Stimulated activated CD8-positive, alpha-beta memory T cell treated with anti-CD3 and anti-CD28 coated beads, Interleukin-4, amount 100 ng/mL, for 24 hours (primary cell): ENCODE measurements at regions not wholly inside any gene's neighbourhood (a gene's known extent, or its start where the extent isn't known, plus 50 kb on each side); places are given as distances from the start of the nearest gene placed in this dataset.
"Not testable (repeated sequence)": the region's sequence is repeated elsewhere in the genome, so short reads cannot be mapped to it uniquely, and the experiment has no call there.

Experiments
- DNase-seq: peaks from one replicate; pipeline ENCODE4 v3.0.0-alpha.2; 2020; ENCODE audit warnings: low read depth

DNA sequence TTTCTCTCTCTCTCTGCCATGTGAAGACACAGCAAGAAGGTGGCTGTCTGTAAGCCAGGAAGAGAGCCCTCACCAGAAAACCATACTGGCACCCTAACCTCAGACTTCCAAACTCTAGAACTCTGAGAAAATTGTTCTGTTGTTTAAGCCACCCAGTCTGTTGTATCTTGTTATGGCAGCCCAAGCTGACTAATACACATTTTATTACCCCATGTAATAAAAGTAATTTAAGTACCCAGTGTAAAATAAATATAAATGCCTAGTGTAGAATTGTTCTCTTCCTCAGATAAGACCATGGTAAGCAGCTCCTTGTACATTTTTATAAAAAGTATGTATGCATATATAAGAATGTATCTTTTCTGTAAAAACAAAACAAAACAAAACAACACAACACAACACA is 119.7 kb downstream of the DTL start:
- DNase-seq: no peak

DNA sequence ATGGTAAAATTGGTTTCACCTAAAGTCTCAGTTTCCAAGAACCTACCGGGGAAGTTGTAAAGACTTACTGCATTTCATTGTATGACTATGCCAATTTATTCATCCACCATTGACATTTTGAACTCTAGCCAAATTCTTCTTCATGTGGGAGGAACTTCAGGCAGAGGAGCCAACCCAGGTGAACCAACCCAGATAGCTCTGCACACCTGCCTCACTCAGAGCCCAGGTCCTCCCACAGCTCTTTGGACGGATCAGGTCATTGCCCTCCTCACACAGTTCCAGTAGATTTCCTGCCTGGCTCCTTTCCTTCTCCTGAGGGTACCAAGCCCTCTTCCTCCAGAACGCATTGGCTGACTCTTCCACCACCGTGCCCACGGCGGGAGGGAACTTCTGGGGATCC is 121.7 kb downstream of the DTL start:
- DNase-seq: no peak

DNA sequence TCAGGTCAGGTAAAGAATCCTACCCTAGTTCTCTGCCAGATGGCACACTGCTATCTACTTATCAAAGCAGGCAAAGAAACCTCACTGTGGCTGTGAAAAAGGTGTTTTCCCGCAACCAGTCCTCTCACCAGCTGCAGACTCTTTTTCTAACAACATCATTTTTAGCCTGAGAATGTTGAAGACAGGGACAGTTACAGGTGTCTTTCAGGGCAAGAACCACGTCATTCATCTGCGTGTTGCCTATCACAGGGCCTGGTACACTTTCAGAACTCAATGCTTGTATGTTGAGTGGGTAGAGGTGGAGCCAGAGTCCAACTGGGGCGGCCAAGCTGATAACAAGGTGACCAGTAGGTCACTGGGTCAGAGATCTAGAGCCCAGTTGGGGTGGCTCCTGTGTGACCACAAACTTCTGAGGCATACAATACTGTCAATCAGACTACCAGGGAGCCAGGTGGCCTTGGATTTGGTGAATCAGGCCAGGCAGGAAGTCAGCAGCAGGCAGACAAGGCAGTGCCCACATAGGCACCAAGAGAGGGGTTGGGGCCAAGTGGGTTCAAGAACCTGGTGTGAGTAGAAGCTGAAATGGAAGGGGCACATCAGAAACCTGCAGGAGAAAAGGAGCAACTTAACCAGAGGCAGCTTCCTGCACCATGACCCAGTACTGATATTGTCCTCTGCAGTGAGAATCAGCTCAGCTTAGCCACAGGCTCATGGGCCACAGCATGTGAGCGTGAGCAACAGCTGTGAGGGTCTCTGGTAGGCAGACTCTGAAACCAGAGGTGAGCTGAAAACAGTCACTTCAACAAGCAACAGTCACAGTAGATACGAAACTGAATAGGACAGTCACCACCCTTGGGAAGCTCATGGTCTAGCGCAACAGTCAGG is 123.6 kb downstream of the DTL start:
- DNase-seq: no peak

DNA sequence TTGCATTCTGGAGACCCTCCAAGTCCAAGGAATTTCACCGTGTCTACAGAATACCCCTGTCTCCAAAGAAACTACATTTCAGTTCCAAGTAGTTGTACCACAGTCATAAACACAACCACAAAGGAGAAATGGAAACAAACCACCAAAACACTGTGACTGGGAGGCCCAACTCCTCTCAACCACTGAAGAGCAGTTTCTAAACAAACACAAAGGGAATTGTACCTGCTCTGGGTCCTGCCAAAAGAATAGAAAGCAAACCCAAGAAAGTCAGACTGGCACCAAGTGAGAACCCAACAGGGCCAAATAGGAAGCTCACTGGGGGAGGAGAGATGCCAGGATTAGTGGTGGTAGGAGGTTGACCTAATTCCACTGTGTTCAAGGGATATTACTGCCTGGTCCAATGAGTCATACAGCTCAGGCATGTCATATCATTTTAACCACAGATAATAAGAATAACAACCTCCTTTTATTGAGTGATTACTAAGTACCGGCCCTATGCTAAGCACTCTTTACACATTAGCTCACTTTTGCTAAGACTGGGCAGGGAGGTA is 123.9 kb upstream of the PPP2R5A start:
- DNase-seq: no peak

DNA sequence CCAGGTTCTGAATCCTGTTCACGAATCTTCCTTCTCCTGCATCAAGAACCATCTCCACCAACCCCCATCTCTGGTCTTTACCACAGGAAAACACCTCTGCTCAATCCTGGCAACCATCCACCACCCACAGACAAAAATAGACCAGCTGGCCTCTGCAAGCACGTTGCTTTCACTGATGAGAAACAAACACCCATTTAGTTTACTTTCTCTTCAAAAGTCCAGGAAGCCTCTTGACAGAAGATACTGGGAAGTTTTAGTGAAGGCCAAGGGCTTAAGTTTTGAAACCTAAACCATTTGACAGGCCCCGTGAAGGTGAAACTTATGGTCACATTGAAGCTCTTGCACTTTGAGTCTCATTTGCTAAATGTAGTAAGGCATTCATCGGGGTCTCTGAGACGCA is 122.6 kb upstream of the PPP2R5A start:
- no peak for DNase-seq

DNA sequence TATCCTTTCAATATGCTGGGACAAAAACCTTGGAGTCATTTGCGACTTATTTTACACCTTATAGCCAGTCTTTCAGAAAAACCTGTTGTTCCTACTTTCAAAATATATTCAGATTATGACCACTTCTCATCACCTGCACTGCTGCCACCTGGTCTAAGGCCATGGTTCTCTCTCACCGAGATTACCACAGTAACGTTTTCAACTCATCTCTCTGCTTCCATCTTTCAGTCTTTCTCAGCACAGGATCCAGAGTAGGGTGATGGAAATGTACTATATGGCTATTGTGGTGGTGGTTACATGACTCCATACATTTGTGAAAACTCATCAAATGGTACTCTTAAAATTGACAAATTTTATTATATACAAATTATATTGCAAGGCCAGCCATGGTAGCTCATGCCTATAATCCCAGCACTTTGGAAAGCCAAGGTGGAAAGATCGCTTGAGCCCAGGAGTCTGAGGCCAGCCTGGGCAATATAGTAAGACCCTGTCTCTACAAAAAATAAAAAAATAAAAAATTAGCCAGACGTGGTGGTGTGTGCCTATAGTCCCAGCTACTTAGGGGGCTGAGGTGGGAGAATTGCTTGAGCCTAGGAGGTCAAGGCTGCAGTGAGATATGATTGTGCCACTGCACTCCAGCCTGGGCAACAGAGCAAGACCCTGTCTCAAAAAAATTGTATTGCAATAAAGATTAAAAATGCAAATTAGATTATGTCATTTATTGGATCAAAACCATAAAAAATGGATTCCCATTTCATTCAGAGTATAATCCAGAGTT is 120.9 kb upstream of the PPP2R5A start:
- no peak for DNase-seq

DNA sequence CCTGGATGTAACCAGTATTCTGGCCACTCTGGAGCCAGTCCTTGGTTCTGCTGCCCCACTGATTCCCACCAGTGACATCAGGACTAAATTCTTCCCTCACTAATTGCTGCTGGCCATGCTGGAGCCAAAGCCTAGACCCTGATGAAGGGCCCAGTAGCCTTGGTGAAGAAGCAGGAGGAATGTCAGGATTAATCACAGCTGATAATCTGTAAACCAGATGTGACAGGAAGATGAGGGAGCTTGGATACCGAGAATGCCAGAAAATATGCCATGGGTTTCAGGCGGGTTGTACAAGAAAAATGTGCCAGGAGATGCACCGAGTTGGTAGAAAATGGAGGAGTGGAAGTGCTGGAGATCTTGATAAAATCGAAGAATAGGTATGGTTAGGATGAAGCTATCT is 119.0 kb upstream of the PPP2R5A start:
- no peak for DNase-seq

DNA sequence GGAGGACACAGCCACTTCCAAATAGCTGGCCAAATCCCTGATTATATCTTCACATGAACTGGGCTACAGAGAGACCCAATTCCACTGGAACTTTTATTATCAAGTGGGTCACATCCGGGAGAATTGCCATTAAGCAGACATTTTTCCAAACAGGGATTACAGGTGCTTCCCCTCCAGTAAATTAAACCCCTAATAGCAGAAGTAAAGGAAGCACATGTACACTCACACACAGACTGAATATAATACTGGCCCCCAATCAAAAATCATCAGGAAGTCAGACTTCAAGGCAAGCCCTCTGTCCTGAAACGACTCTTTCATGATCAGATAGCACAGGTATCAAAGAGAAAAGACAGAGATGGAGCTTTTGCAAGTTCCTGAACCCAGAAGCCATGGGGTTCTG is 118.6 kb upstream of the PPP2R5A start:
- DNase-seq: no peak

DNA sequence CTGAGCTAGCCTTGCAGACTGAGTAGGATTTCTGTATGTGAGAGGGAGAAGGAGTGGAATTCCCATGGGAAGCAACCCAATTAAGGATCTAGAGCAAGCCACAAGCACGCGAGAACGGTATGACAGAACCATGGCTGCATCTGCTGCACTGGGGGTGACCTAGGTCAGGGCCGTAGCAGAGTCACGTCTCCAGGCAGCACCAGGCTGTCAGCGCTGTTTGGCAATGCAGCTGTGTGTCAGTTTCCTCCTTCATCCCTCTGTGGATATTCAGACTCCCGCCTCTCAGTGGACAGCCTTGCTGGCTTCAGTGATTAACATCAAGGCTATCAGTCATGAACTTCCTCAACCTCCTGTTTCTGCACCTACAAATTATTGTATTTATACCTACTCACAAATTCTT is 118.1 kb upstream of the PPP2R5A start:
- no peak for DNase-seq

DNA sequence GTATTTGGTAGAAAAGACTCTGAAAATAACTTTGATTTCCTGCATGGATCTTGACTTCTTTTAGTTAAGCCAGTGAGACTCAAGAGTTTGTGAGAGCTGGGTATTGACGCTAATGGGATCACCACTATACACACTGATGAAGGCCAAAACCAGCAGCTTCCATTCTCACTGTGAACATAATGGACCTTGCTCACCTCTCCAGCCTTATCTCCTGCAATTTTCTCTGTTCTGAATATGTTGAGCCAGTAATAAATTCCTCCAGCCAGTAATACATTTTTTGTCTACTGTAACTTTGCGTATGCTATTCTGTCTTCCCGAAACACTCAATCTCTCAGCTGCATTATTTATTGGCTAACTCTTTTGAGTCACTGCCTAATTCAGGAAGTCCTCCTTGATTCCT is 111.6 kb upstream of the PPP2R5A start:
- DNase-seq: no peak

DNA sequence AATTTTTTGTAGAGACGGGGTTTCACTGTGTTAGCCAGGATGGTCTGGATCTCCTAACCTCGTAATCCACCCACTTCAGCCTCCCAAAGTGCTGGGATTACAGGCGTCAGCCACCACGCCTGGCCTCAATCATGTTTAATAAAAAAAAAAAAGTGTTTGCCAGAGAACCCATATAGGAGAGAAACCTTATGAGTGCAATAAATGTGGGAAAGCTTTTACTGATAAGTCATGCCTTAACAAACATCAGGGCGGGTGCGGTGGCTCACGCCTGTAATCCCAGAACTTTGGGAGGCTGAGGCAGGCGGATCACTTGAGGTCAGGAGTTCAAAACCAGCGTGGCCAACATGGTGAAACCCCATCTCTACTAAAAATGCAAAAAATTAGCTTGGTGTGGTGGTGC is 110.9 kb upstream of the PPP2R5A start:
- DNase-seq: not testable (repeated sequence)

DNA sequence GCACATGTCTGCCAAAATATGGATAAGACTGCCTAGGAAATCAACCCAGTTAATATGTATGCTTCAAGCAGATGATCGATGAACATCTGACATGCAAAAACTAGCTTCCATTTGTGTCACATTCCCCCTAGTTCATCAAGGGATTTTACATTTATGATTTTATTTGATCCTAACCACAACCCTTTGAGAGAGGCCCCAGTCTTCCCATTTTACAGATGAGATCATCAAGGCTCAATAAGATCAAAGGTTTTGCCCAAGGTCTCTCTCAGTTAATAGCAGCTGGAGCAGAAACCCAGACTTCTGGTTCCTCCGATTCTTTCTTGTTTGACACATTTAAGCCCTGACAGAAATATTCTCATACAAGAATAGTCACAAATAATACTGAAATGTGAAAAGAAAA is 107.7 kb upstream of the PPP2R5A start:
- no peak for DNase-seq

DNA sequence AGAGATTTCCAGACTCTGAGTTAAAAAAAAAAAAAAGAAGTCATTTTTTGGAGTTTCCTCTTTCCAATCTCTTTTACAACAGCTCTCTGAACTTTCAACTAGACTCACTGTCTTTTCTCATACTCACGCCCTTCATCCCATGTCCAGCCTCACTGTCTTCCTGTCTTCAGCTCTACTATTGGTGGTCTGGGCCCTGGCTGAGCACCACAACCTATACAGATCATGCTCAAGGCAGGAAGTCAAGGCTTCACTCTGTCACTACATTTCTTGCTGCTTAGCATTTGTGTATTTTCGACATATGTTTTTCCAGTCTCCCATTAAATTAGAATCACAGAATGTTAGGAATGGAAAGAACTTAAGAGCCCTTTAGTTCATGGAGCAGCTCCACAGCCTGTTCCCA is 106.4 kb upstream of the PPP2R5A start:
- no peak for DNase-seq

DNA sequence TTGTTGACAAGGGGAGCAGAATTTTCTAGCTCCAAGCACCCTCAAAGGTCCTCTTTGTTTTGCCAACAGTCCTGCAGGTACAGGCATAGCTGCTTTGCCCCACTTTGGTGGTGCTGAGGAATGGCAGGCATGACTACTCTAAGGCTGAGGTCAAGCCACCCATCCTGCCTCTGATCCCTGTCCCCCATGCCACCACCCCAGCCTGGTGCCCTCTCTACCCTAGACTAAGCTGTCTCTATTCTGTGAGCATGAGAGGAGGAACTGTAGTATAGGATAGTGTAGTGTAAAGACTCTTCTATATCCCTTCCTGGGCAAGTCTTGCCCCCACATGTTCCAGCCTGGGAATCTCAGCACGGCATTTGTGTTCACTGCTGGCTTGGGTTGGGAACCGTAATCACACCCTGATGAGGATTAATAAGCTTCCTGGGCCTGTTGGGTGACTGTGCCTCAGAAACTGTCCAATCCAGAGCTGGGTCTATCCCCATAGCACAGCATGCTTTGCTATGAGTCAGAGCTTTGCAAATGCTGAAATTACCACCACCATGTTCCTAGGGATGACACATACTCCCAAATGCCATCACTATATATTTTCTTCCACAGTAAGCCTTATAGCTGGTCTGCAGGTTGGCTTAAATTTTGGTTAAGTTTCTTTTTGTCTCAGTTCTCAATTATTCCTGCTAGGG is 105.7 kb upstream of the PPP2R5A start:
- DNase-seq: no peak

DNA sequence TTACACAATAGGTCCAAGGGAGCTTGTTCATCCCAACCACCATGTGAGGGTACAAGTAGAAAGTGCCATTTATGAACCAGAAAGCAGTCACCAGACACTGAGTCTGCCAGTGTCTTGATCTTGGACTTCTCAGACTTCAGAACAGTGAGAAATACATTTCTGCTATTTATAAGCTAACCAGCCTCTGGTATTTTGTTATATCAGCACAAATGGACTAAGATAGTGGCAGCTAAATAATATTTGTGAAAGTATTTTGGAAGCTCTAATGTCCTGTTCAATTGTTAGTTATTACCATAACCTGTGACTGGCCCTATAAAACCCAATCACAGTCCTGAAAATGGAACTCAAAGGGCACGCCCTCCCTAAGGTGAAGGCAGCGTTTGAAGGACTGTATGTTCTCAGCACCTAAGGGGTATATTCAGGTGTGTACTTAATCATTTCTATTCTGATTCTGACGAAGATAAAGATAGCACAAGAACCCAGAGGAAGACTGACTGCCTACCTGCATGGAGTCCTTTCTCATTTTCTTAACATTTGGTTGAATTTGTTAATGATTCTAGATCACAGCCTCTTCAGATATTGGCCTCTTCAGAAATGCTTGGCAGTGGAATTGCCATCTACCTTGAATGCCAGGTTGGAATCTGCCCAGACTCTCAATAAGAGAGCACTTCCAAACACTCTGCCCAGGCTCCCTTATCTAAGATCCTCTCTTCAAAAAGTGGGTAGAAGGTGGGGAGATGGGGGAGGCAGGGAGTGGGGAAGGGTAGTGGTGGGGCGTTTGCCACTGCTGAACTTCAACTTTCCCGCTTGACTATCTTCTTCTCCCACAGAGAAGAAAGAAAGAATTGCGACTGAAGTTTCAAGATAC is 104.0 kb upstream of the PPP2R5A start:
- DNase-seq: no peak

DNA sequence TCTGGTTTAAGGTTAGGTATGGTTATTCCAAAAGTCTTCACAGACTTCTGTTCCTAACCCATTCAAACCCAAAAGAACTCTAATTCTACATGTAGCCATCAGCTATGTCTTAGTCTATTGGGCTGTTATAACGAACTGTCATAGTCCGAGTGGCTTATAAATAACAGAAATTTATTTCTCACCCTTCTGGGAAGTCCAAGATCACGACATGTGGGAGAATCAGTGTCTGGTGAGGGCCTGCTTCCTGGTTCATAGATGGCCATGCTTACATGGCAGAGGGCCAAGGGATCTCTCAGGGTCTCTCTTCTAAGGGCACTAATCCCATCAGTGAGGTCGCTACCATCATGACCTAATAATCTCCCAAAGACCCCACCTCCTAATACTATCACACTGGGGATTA is 103.0 kb upstream of the PPP2R5A start:
- DNase-seq: no peak

DNA sequence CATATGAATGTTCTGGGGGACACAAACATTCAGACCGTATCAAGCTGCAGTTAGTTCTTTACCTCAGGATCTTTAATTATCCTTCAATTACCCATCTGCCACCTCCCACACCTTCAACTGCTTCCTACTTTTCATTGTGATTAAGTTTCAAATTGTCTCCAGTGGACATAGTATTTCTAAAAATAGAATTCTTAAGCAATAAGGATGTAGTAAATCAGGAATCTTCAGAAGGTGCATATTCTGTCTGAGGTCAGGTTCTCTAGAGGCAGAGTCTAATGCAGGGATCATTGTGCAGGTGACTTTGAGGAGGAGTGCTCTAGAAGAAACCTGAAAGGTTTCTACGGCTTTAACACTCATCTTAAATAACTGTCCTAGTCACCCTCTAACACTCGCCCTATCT is 102.6 kb upstream of the PPP2R5A start:
- no peak for DNase-seq

DNA sequence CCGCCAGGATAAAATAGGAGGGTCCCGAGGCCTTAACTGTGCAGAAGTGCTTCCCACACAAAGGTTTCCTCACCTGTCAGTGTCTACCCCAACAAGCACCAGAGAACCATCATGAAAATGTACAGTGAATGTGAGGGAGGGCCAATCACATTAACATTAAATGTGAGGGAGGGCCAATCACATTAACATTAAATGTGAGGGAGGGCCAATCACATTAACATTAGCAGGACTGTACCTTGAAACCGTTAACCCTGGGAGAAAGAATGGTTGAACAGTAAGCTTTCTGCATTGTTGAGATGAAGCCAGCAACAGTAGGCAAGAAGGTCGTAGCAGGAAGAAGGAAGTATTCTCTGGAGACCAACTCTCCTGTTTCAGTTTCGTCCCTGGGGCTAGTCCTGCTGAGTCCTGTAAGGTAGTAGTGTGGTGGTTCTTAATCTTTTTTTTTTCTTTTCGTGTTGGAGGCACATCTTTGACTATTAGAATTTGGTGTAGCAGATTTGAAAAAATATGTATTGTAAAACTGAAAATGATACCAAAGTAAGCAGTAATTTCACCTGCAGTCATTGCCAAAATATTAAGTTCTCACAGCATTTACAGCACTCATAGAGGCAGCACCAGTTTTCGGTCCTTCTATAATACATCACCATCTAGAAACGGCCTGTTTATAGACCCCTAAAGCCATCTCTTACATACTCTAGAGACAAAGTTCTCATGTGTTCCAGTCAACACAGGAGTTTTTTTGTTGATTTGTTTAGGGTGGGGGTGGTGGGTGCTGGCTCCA is 98.6 kb upstream of the PPP2R5A start:
- no peak for DNase-seq

DNA sequence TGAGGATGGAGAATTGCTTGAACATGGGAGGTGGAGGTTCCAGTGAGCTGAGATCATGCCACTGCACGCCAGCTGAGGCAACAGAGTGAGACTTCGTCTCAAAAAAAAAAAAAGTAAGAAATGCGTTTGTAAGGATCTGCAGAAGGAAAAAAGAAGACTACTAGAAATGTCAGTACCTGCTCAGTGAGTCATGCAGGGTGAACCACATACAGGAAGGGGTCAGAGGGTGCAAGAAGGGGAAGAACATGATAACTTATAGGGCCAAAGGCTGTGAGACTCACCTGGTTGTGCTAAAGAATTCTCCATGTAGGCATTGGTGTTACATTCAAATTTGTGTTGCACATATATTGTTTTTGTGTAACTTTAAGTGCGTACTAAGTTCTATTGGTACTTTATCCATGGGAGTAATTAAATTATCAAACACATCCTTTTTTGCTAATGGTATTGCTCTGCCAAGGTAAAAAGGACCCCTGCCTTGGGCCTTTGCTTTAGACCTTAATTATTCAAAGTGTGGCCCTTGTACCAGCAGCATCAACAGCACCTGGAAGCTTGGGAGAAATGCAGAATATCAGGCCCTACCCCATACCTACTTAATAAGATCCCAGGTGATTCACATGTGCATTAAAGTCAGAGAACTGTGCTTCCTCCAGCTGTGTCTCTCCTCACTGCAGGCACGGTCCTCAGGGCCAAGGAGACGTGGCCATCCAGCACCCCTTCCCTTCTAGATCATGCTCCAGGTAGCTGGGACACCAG is 96.4 kb upstream of the PPP2R5A start:
- no peak for DNase-seq

DNA sequence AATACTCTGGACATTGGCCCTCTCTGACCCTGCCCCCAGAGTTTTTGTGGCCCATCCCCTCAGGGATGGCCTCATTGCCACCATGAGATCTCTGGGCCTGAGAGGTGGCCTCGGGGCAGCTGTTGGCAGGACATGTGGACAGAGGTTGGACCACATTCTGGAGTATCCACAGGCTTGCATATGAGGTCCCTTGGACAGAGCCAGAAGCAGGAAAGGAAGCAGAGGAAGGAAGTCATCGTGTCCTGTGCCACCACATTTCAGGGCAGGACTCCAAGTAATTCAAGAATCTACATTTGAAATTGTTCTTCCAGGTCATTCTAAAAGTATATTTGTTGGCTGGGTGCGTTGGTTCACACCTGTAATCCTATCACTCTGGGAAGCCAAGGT is 95.9 kb upstream of the PPP2R5A start:
- DNase-seq: no peak
